Bronchial epithelial cell (primary cell): ENCODE measurements at regions not wholly inside any gene's neighbourhood (a gene's known extent, or its start where the extent isn't known, plus 50 kb on each side); places are given as distances from the start of the nearest gene placed in this dataset.

Experiments used
- DNase-seq: peaks from one replicate; pipeline ENCODE4 v3.0.0-alpha.2; 2010; ENCODE audit warnings: low read depth
- FAIRE-seq: peaks from 2 replicates; lab custom pipeline; 2011; peaks lifted over from hg19 to GRCh38; lab: Jason Lieb, UNC
- H3K27me3 ChIP-seq: 2 replicates; pipeline ENCODE4 v1.5.1; 2011; ENCODE audit warnings: low read length; ENCODE audit not compliant: control insufficient read depth, insufficient read depth
- H3K36me3 ChIP-seq: 2 replicates; pipeline ENCODE4 v1.5.1; 2011; ENCODE audit warnings: low read length; ENCODE audit not compliant: control insufficient read depth, insufficient read depth
- H3K4me3 ChIP-seq: 2 replicates; pipeline ENCODE4 v1.5.1; 2011; ENCODE audit warnings: mild to moderate bottlenecking, low read depth, low read length, control low read depth
- CTCF ChIP-seq: IDR thresholded peaks from 2 replicates; pipeline ENCODE4 v1.5.1; 2011; ENCODE audit warnings: mild to moderate bottlenecking, moderate library complexity, low read length, control low read depth, inconsistent platforms; ENCODE audit not compliant: insufficient read depth, severe bottlenecking

DNA sequence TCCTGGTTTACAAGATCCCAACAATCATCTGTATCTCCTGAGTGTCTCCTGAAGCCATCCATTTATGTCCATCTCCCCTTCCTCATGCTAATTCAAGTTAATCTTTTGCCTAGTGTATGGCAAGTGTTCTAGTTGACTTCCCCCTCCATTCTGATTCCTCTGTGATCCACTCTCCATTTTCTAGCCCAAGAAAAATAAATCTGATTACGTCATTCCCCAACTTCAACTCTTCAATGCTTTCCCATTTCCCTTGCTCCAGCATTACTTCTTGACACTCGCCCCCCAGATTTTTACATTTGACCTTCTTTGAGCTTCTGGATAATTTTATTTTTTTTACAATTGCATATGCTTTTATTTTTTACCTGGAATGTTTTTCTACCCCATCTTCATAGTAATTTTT is 640.8 kb downstream of the TBC1D4 start:
- H3K36me3 ChIP-seq, result no peaks in the 10 kb centered on the region
- no peak for TF ChIP-seq CTCF
- no peaks in the 10 kb centered on the region for H3K27me3 ChIP-seq
- no peak for FAIRE-seq
- DNase-seq, result no peak
- no peak overlapping the region for H3K4me3 ChIP-seq

- DNase-seq, result peak; percentile 76
- no peak overlapping the region for H3K4me3 ChIP-seq
- no peak for TF ChIP-seq CTCF
- H3K36me3 ChIP-seq, result no peaks in the 10 kb centered on the region
- no peak for FAIRE-seq
- no peaks in the 10 kb centered on the region for H3K27me3 ChIP-seq
Measured at GRCh38 chr13:74839656-74840055, 642.3 kb downstream of the TBC1D4 start.

- H3K27me3 ChIP-seq, result no peaks in the 10 kb centered on the region
- TF ChIP-seq CTCF, result no peak
- FAIRE-seq (no peak), DNase-seq (no peak)
- H3K36me3 ChIP-seq, result no peaks in the 10 kb centered on the region
- H3K4me3 ChIP-seq, result no peak overlapping the region
Measured at GRCh38 chr13:74838096-74838495, 643.9 kb downstream of the TBC1D4 start.

DNA sequence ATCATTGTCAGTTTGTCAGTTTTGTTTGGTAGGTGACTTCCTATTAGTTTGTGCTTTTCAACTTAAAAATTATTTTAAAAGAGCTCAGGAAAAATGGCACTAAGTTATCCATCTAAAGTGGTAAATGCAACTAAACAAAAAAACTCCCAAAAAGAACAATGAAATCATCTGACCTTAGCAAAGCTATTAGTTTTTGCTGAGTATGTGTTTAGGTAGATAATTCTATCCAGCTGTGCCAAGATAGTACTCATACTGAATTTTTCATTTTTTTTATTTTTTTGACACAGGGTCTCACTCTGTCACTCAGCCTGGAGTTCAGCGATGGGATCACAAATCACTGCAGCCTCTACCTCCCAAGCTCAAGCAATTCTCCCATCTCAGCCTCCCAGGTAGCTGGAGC is 645.3 kb downstream of the TBC1D4 start:
- DNase-seq, result no peak
- Histone ChIP-seq H3K4me3 (no peak overlapping the region), H3K27me3 (no peaks in the 10 kb centered on the region), H3K36me3 (no peaks in the 10 kb centered on the region)
- FAIRE-seq, result no peak
- no peak for TF ChIP-seq CTCF

- H3K27me3 ChIP-seq, result no peaks in the 10 kb centered on the region
- H3K36me3 ChIP-seq, result no peaks in the 10 kb centered on the region
- TF ChIP-seq CTCF, result no peak
- FAIRE-seq (no peak), DNase-seq (no peak)
- H3K4me3 ChIP-seq, result no peak overlapping the region
Measured at GRCh38 chr13:74835579-74835978, 646.4 kb downstream of the TBC1D4 start.

DNA sequence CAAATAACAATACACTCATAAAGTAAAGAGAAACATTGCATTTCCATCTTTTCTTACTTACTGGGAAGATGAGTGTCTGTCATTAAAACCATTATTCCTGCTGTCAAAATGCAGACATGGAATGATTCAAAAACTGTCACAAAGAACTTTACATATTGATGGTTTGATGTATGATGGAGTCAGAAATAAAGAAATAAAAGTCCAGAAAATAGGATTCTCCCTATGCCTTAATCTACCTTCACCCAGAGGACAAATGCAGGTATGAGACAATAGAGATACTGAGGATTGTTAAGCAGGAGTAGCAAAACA is 656.1 kb downstream of the TBC1D4 start:
- DNase-seq (no peak), FAIRE-seq (no peak)
- TF ChIP-seq CTCF, result no peak
- H3K4me3 ChIP-seq, result no peak overlapping the region
- no peaks in the 10 kb centered on the region for H3K36me3 ChIP-seq
- H3K27me3 ChIP-seq, result no peaks in the 10 kb centered on the region
